ENCODE measurements at regions not wholly inside any gene's neighbourhood (a gene's known extent, or its start where the extent isn't known, plus 50 kb on each side); places are given as distances from the start of the nearest gene placed in this dataset.

DNA sequence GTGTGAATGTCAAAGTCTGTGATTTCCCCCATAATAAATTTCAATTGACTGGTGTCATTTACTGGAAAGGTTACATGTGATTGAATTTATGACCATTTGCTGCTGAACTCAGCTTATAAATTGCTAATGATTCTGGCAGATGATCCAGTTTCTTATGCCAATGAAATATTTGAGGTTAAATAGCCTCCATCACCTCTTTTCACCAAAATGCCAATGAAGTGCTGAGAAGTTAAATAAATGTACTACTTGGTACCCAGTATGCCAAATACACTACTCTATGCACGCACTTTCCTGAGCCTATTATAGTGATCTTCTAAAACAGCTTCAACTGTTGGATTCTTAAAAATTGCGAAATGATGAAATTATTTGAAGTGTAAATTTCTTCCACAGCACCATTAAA lies 741.4 kb downstream of the PLA2G4A start:
- H3K27me3 Mint-ChIP-seq = no peaks in the 10 kb centered on the region
- TF ChIP-seq, protein P1, sequence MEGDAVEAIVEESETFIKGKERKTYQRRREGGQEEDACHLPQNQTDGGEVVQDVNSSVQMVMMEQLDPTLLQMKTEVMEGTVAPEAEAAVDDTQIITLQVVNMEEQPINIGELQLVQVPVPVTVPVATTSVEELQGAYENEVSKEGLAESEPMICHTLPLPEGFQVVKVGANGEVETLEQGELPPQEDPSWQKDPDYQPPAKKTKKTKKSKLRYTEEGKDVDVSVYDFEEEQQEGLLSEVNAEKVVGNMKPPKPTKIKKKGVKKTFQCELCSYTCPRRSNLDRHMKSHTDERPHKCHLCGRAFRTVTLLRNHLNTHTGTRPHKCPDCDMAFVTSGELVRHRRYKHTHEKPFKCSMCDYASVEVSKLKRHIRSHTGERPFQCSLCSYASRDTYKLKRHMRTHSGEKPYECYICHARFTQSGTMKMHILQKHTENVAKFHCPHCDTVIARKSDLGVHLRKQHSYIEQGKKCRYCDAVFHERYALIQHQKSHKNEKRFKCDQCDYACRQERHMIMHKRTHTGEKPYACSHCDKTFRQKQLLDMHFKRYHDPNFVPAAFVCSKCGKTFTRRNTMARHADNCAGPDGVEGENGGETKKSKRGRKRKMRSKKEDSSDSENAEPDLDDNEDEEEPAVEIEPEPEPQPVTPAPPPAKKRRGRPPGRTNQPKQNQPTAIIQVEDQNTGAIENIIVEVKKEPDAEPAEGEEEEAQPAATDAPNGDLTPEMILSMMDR (IDR thresholded peaks at IDR 0.05) = no peak
- ChIA-PET CTCF (no interaction called here), POLR2A (no interaction called here)
- Histone ChIP-seq H3K9me3 (ENCODE audit: control insufficient read depth in 1 of 2, insufficient read depth in 1 of 2, low read length in 2 of 2) (no peaks in the 10 kb centered on the region), H3K4me1 (ENCODE audit: insufficient read depth, low read length) (no peaks in the 10 kb centered on the region), H3K27ac (ENCODE audit: low read depth in 1 of 2, low read length in 2 of 2) (no peak overlapping the region), H3K4me3 (ENCODE audit: low read length) (no peak overlapping the region), H3K36me3 (ENCODE audit: insufficient read depth, low read length) (no peaks in the 10 kb centered on the region), H3K27me3 (ENCODE audit: control insufficient read depth in 1 of 2, insufficient read depth in 2 of 2, low read length in 2 of 2) (no peaks in the 10 kb centered on the region)
- no peak for DNase-seq
- no peak overlapping the region for H3K4me3 Mint-ChIP-seq
- H3K9me3 Mint-ChIP-seq = peaks cover 5% of the 10 kb centered on the region
- intact Hi-C loops (cut with DNase I, micrococcal nuclease) = no loop called here
- no peak for ATAC-seq (ENCODE audit: poor library complexity)
- H3K36me3 Mint-ChIP-seq (ENCODE audit: low read depth) = no peaks in the 10 kb centered on the region
- H3K27ac Mint-ChIP-seq = no peak overlapping the region
- no peaks in the 10 kb centered on the region for H3K4me1 Mint-ChIP-seq (ENCODE audit: low read depth)

DNA sequence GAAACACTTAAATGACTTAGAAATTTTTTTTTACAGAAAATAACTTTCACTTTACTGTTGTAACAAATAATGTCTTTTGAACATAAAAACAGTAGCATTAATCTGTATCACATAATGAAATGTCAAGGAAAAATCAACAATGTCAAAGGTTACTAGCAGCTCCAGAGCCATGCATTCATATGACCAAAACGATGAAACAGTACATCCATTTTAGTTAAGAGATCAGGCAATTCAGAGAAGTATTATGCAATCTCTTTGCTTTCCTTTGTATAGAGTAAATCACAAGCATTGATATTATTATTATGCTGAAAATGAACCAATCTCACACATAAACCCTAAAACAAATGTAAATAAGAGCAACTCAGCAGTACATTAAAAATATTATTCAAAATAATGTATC lies 748.9 kb downstream of the PLA2G4A start:
- no peak for ATAC-seq (ENCODE audit: poor library complexity)
- no peak overlapping the region for H3K27ac ChIP-seq (ENCODE audit: low read depth in 1 of 2, low read length in 2 of 2)
- H3K4me3 ChIP-seq (ENCODE audit: low read length) = no peak overlapping the region
- TF ChIP-seq, protein P1 (IDR thresholded peaks at IDR 0.05) = no peak
- no peaks in the 10 kb centered on the region for H3K27me3 ChIP-seq (ENCODE audit: control insufficient read depth in 1 of 2, insufficient read depth in 2 of 2, low read length in 2 of 2)
- H3K4me1 ChIP-seq (ENCODE audit: insufficient read depth, low read length) = no peaks in the 10 kb centered on the region
- H3K4me3 Mint-ChIP-seq = no peak overlapping the region
- DNase-seq = no peak
- peaks cover 4% of the 10 kb centered on the region for H3K9me3 Mint-ChIP-seq
- no peaks in the 10 kb centered on the region for H3K4me1 Mint-ChIP-seq (ENCODE audit: low read depth)
- H3K9me3 ChIP-seq (ENCODE audit: control insufficient read depth in 1 of 2, insufficient read depth in 1 of 2, low read length in 2 of 2) = peaks cover 0 to 10% of the 10 kb centered on the region in 2 experiments
- H3K36me3 Mint-ChIP-seq (ENCODE audit: low read depth) = no peaks in the 10 kb centered on the region
- no peaks in the 10 kb centered on the region for H3K36me3 ChIP-seq (ENCODE audit: insufficient read depth, low read length)
- H3K27me3 Mint-ChIP-seq = no peaks in the 10 kb centered on the region
- CTCF ChIA-PET = no interaction called here
- POLR2A ChIA-PET = no interaction called here
- intact Hi-C loops (cut with DNase I, micrococcal nuclease) = no loop called here
- no peak overlapping the region for H3K27ac Mint-ChIP-seq

DNA sequence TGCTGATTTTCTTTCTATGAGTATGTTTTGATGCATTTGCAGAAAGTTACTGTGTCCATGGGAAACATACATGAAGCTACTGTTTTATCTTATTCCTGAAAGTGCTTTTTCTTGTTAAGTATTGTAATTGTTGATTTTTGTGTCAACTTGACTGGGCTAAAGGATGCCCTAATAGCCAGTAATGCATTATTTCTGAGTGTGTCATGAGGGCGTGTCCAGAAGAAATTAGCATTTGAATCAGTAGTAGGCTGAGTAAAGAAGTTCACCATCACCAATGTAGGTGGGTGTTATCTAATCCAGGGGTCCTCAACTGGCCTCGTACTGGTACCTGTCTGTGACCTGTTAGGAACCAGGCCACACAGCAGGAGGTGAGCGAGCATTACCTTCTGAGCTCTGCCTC lies 760.2 kb downstream of the PLA2G4A start:
- Mint-ChIP-seq H3K27ac (no peak overlapping the region), H3K4me3 (no peak overlapping the region), H3K9me3 (no peaks in the 10 kb centered on the region), H3K27me3 (no peaks in the 10 kb centered on the region), H3K4me1 (ENCODE audit: low read depth) (no peaks in the 10 kb centered on the region), H3K36me3 (ENCODE audit: low read depth) (no peaks in the 10 kb centered on the region)
- Histone ChIP-seq H3K9me3 (ENCODE audit: control insufficient read depth in 1 of 2, insufficient read depth in 1 of 2, low read length in 2 of 2) (no peaks in the 10 kb centered on the region), H3K4me1 (ENCODE audit: insufficient read depth, low read length) (no peaks in the 10 kb centered on the region), H3K36me3 (ENCODE audit: insufficient read depth, low read length) (no peaks in the 10 kb centered on the region), H3K27ac (ENCODE audit: low read depth in 1 of 2, low read length in 2 of 2) (no peak overlapping the region), H3K27me3 (ENCODE audit: control insufficient read depth in 1 of 2, insufficient read depth in 2 of 2, low read length in 2 of 2) (no peaks in the 10 kb centered on the region), H3K4me3 (ENCODE audit: low read length) (no peak overlapping the region)
- CTCF ChIA-PET = no interaction called here
- TF ChIP-seq, protein P1 (IDR thresholded peaks at IDR 0.05) = no peak
- DNase-seq (no peak), ATAC-seq (ENCODE audit: poor library complexity) (no peak)
- POLR2A ChIA-PET = no interaction called here
- intact Hi-C loops (cut with DNase I, micrococcal nuclease) = no loop called here
